CD4-positive, alpha-beta T cell treated with Interferon gamma for 1 hour (primary cell): ENCODE measurements at regions not wholly inside any gene's neighbourhood (a gene's known extent, or its start where the extent isn't known, plus 50 kb on each side); places are given as distances from the start of the nearest gene placed in this dataset.

Experiments used
- DNase-seq: peaks from one replicate; pipeline ENCODE4 v3.0.0-alpha.2; 2020

DNA sequence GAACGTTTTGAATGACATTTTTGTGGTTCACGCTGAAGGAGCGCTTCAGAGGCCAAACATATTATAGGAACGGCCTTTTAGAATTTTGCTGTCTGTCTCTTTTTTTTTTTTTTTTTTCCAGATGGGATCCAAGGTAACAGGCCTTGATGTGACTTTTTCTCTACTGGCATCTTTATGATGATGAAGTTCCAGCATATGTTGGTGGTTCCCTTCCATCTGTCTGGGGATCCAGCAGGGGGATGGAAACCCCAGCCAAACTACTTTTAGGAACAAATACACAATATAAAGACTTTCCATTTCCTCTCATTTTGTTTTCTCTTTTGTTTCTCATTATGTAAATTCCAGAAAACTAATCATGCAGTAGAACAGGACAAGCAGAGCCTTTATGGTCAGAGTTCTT, 239.3 kb upstream of the PRICKLE1 start:
- DNase-seq: no peak

DNA sequence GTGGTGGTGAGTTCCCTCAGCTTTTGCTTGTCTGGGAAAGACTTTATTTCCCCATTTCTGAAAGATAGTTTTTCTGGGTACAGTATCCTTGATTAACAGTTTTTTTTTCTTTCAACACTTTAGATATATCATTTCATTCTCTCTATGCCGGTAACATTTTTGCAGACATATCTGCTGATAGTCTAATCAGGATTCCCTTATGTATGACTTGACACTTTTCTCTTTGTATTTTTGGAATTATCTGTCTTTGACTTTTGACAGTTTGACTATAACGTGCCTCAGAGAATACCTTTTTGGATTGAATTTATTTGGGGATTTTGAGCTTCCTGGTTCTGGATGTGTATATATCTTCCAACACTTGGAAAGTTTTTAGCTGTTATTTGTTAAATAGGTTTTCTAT, 234.8 kb upstream of the PRICKLE1 start:
- no peak for DNase-seq

DNA sequence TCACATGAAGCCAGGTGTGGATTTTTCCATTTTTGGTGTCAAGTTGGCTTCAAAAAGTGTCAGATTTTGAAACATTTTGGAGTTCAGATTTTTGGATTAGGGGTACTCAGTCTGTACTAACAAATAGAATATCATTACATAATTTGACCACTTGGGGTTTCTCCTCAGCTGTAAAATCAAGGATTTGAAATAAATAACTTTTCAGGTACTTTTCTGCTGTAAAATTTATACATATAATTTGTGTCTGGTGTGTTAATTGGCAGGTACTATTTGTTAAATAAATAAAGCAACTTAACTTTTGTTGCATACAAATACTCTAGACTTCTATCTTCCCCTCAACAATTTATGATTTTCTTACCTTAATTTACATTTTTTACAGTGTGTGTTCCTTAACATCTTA, 234.1 kb upstream of the PRICKLE1 start:
- no peak for DNase-seq

DNA sequence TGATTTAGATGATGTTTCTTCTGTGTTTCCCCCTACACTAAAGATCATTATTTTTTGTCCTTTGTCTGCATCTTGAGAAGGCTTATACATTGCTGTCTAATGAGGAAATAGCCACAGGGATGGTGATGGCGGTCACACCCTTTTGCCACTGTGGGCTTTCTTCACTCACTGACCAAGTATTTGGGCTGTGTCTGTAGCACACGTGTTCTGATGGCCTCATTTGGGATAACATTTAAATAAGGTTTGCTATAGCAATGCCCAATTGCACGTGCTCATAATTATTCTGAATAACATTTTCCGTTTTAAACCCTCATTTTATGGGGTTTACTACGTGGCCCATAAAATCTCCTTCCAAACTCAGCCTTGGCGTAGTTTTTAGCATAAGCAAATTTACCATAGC, 230.3 kb upstream of the PRICKLE1 start:
- no peak for DNase-seq

DNA sequence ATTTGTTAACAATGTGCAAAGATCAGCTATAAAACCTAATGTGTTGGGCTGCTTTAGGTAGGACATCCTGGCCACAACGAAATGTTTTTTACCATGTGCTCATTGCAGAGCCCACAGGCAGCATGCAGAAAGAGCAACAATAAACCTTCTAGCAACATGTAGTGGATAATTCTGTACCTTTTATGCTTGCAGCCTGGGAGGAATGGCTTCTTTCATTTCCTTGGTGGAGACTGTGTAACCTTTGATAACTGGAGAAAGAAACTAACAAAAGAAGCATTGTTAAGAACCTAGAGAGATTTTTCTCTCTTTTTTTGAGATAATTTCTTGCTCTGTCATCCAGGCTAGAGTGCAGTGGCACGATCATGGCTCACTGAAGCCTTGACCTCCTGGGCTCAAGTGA, 225.5 kb upstream of the PRICKLE1 start:
- no peak for DNase-seq

DNA sequence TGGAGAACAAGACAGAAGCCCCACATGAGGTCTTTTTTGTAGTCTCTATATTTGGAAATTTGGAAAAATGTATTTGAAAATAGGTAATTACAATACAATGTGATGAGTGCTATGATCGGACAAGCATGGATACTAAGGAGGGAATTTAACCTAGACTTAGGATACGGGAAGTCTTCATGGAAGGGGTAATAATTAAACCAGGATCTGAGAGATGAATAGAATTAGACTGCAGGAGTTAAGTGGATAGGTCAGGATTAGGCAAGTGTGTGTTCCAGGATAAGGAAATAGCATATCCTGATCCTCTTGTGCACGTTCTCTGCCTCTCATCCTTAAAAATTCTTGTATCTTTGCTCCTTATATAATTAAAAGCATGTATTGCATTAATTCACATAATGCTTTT, 223.3 kb upstream of the PRICKLE1 start:
- DNase-seq: no peak

DNA sequence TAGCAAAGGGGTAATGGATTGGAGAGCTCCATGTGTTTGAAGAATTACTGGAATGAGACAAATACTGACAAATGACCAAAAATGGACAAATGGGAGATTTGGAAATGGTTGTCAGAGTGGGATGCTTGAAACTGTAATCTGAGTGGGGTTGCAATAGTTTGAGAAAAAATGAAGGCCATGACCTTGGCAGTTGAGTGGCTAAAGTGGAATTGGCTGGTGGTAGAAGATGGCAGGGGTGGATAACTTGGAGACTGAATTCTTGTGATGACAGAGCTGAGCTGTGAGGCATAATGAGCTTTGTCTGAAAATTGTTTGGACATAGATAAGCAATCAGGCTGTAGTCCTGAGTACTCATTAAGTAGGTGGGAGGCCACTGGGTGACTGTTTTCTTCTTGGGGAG, 222.5 kb upstream of the PRICKLE1 start:
- no peak for DNase-seq

DNA sequence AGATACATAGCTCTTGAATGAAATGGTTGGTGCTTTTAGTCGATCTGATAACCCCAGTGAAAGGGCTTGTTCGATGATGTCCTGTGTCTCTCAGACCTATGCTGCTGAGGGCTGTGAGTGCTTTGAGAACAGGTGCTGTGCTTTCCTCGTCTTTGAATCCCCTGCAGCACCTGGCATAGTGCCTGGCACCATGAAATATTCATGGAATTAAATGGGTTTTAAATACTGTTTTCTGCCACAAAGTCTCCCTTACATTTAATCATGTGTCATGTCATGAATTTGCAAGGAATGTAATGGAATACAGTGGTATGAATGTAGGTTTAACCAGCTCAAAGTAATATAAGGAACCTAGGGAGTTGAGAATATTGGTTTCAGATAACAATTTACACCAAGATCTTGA, 220.5 kb upstream of the PRICKLE1 start:
- DNase-seq: no peak

DNA sequence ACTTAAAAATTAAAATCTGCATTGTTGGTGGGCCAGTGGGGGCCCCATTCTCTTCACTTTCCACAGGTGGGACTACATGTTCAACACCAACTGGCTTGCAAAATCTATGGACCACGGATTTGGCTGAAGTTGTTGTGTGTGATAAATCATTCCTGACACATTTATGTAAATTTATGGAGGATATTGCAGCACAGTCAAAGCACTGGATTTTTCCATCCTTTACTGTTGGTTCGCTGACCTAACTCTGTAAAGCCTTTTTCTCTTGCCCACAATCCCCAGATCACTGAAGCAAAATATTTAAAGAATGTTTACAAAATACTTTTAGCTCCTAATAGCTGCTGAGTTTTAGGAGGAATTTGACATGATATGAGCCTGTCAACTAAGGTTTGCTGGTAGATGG, 219.7 kb upstream of the PRICKLE1 start:
- DNase-seq: no peak

DNA sequence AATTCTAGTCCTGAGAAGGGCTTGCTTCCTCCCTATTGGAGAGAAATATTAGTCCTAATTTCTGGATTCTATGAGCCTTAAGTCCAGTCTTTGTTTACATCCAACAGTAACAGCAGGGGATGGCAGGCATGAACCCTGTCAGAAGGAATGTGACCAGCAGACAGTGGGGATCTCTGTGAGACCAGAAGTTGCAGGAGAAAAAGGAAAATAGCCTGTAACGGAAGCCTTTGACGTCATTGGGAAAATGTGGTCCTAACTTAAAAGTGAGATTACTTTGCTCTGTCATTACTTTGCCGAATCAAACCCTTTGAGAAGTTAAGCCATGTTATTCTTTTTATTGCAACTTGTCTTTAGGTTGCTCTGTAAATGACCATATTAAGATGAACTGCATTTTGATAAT, 218.2 kb upstream of the PRICKLE1 start:
- DNase-seq: no peak

DNA sequence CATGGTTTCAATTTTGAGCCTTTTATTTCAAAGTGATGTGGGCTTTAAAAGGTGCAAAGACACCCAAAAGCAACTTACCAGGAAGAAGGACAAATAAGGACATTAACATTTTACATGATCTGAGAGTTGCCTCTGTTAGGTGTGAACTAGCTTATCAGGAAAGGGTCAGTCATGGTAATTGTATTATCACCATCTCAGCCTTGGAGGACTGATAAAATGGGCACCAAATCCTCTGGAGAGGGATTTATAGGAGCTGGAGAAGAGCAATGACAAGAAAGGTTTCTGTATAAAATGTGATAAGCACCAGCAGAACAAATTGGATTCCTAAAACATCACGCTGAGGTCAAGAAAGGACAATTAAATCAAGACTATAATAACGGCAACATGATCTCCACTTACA, 217.7 kb upstream of the PRICKLE1 start:
- DNase-seq: no peak

DNA sequence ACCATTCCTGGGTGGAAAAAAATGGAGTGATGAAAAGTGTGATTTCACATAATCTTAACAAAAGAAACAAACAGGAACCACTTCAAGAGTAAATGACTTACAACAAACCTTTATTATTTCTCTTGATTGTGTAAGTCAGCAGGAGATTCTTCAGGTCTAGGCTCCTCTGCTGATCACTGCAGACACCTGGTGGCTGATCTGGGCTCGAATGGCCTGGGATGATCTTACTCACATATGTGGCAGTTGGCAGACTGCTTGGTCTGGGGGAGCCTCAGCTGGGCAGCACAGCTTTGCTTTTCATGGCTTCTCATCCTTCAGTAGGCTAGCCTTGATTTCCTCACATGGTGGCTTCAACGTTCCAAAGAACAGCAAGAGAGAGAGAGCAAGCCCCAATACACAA, 215.4 kb upstream of the PRICKLE1 start:
- DNase-seq: no peak

DNA sequence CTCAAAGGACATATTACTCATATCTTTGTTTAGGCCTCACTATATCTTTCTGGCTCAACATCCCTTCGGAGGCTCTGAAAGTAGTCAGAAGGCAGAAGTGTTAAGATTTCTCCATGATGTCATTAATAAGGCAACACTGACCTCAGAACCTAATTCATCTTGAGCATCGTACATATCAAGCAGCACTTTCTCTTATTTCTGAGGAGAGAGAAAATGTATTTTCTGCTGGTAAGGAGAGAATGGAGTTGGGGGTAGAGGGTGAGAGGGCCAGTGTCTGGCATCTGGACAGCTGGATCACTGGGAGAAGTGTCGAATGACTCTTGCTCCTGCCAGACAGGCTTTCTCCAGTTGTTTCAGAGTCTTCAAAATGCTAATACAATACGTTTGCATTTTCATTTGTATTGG, 213.2 kb upstream of the PRICKLE1 start:
- DNase-seq: no peak

DNA sequence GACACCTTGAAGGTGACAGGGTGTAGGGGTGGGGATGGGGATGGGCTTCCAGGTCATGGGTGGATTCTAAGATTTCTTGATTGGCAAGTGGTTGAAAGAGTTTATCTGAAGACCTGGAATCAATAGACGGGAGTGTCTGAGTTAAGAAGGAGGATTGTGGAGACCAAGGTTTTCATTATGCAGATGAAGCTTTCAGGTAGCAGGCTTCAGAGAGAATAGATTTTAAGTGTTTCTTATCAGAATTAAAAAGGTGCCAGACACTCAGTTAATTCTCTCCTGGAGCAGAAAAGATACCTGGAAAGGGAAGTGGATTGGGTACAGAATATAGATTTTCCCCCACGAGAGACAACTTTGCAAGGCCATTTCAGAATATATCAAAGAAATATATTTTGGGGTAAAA, 211.7 kb upstream of the PRICKLE1 start:
- no peak for DNase-seq

DNA sequence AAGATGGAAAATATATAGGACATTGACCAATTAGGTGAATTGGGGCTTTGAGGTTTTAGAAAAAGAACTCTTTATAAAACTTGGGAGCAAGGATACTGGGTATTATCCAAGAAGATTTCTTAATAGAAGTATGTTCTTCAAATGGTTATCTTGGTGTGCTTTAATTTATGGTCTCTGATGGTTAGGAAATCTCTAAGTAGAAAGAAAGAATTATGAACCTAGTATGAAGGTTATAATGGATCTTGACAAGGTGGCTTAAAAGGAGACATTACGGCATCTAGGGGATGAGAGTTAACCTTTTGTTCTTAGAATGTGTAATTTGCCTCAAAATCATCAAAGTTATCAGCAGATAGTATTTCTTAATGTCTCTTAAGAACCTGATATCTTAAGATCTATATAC, 210.4 kb upstream of the PRICKLE1 start:
- no peak for DNase-seq

DNA sequence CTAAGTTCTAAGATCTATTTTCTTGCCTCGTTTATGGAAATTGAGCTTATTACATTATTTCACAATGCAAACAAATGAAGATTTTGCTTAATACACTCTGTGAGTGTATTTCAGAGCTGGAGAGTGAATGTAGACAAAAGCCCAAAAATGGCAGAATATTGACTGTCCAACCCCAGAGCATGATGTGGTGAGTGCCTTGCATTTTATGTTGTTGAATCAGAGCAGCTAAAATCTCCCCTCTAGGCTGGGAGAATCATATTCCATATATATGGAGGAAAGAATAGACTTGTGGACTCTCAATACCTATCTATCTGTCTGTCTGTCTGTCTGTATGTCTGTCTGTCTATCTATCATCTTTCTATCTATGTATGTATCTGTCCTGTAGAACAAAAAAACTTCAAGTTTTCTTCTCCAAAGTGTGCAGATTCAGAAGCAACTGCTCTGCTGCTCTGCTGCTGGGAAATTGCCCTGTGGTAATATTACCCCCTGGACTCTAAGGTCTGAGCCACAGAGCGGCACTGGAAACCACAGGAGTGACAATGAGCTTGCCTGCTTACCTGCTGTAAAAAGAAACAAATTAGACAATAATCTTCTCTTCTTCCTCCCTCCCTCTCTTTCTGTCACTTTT, 209.4 kb upstream of the PRICKLE1 start:
- DNase-seq: no peak

DNA sequence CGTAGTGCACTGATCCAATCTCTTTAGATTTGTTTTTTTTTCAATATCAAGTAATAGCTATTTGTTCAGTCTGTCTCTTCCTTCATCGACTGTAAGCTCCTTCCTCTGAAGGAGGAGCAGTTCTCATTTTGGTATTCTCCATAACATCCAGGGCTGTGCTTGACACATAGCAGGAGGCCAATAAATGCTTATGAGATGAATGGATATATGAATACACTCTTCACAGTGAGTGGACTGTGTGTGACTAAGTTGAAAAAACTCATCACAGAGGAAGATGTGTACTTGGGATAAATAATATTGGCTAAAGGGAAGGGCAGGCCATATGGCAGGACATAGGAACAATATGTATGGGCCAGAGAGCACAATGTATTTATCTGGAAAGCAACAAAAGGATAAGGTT, 205.3 kb upstream of the PRICKLE1 start:
- DNase-seq: no peak

DNA sequence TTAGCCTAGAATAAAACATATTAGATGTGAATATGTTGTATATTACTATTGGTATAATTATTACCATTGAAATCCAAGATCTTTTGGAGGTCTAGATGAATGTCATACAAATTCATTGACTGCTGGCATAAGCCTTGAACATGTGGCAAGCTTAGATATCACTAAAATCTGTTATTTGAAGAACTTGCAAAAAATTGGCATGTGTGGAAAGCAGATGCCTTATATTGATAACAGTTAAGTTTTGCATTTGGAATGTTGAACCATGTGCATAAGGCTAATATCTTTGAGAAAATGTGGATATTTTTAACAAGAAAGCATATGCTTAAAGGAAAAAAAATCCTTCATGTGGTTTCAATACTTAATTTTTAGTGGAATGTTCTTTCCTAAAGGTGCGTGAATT, 203.6 kb upstream of the PRICKLE1 start:
- DNase-seq: no peak

DNA sequence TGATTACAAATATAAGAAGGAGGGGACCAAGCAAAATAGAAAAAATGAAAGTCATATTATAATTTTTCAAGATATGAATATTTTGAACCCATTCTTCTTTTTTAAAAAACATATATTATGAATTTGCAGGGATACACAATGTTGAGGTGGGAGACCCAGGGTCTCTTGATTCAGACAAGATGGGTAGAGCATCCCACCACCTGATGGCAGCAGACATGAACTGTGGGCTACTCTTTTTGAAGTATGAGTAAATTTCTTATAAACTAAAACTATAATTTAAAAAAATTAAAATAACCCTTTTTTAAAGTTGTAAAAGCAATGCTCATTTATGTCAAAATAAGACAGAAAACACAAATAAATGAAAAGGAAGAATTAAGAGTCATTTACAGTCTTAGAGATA, 202.7 kb upstream of the PRICKLE1 start:
- no peak for DNase-seq

DNA sequence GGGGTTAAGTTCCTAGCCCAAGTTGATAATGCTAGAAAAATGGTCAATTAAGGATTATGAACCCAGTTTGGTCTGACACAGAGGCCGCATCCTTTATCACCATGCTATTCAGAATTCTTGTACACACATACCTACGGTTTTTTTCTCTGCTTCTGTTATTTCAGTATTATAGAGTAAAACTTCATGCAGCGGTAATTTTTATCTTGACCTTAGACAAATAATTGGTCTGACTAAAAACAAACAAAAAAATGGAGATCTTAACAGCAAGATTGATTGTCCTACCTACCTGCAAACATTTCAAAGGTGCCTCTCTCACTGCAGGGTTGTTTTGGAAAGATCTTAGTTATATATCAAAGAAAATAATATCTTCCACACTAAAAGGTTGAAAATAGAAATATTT, 201.9 kb upstream of the PRICKLE1 start:
- no peak for DNase-seq

DNA sequence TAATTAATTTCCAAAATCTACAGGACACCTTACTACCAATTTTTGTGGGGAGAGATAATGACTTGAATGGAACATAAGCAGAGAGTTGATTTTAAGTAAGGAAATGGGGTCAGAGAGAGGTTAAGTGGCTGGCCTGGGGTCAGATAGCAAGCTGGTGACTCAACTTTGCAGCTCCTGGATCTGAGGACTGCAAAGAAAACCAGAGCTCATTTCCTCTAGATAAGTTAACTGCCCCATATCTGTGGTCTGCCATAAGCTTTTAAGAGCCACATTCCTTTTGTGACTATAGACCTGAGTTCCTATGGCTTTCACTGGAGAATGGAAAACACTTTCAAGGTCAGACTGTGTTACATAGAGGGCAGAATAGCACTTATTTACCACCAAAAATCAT, 201.2 kb upstream of the PRICKLE1 start:
- no peak for DNase-seq

DNA sequence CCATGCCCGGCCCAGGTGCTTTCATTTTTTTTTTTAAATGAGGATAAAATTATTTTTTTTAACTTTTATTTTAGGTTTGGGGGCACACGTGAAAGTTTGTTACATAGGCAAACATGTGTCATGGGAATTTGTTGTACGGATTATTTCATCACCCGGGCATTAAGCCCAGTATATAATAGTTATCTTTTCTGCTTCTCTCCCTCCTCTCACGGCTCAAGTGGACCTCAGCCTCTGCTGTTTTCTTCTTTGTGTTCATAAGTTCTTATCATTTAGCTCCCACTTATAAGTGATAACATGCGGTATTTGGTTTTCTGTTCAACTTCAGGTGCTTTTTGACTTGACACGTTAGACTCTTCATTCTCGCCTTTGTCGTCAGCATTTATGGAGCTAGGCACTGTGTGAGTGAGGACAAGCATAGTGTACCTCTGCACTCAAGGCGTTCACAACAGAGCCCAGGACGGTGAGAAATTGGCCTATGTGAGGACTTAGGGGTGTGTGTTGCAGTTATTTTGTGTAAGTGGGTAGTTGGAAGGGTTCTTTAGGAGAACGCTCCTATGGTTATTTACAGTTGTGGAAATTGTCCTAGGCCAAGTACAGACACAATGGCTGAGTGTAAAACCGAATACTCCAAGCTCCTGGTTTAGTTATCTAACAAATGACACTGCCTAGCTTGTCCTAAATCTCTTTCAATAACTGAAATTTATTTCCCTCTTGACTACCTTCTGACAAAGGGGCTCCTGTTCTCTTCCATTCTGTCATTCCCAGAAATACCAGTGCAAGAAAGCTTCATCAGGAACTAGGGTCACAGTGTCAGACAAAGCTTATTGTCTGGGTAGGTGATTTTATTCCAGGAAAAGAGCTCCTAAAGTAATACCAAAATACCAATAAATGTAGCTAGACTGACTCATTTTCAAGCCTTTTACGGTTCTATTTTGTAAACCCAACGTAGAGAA, 200.5 kb upstream of the PRICKLE1 start:
- no peak for DNase-seq

DNA sequence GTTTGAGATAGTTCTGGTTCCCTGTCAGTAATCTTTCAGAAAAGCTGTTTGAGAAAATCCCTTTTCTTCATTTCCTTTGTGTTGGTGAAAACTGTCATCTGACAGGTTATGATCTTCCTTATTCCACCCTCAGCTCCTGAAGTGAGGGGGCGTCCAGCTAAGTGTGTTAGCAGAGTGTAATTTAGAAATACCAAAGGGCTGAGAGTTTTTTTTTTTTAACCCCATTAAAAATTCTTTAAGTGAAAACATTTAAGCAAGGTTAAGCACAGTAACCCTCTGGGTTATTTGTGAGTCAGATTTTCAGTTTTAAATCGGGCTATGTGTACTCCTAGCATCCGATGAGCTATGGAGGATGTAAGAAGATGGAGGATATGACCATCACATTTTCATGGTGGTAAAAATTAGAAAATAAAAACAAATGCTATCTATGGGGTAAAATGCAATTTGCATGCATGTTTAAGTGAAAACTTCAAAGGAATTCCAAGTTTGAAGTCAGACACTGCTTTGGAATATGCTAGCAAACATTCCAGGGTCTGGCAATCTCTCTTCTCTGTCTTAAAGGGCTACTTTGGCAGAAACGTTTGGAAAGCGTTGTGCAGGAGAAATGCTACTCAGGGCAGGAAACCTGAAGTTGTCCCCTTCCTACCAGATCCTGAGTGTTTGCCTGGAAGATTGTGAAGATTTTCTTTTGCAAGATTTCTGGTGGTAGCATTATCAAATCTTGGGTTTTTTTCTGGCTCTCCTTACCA, 197.0 kb upstream of the PRICKLE1 start:
- no peak for DNase-seq

DNA sequence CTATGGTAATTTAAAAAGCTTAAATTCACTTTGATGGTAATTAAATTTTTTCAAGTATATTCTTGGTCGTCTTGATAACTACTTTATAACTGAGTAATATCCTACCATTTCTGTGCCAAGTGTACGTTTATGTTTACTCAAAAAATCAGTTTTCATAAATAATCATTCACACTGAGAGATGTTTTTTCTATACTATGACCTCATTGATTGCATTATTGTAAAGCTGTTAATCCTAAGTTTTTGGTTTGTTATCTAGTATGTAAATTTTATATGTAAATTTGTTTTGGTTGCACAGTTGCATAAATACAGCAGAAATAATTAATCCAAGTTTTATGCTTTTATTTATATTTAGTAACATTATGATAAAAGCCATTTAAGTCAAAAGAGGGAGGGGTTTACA, 196.4 kb upstream of the PRICKLE1 start:
- DNase-seq: no peak
